Dermis microvascular lymphatic vessel endothelial cell (primary cell): ENCODE measurements at regions not wholly inside any gene's neighbourhood (a gene's known extent, or its start where the extent isn't known, plus 50 kb on each side); places are given as distances from the start of the nearest gene placed in this dataset.
A peak's percentile ranks its signal among the peaks of the same experiment; 100 is the strongest.

ENCODE experiments used
- DNase-seq, 2 donors: peaks; one replicate each; pipeline versions ENCODE4 v3.0.0 to v3.0.0-alpha.2; 2010; ENCODE audit warnings: low read depth in 2 of 2

DNA sequence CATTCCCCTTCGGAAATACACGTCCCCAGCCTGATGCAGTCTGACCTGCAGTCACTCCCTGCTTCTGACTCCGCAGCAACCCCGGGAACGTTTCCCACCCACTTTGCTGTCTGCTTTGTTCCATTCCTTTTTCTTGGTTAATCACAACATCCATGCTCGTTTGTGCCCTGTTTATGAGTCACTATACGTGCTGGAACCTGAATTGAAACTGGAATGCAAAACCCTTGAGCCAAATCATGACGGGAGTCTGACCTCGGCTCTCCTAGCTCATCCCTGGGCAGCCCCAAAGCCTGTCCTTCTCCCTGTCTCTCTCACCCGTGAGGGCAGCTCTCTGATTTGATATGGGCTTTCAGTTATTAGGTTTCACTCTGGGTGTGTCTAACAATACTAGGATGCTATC is 57.1 kb upstream of the RNF152 start:
- peak; percentile 80 to 85 for DNase-seq

DNA sequence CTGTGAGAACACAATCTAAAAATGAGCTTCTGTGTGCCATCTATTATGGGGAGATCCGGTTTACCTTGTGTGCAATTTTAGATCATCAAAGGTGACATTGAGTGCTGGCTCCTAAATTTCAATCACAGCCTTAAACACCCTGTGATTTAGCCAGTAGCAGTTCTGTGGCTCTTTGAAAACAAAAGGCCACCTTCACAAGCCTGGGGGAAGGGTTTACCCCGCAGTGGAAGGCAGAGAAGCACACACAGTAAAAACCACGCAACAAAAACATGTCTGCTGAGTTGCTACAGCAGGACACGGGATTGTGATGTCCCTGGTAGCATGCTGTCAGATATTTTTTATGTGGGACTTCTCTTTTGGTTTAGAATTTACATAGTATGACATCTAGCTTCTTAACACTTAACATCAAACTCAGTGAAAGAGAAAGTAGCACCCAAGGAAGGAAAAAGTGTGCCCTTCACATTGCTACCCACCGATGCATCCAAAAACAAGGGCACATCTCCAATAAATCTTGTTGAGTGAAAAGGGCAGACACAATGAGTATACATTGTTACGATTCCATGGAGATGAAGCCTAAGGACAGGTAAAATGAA is 56.1 kb upstream of the RNF152 start:
- no peak for DNase-seq

DNA sequence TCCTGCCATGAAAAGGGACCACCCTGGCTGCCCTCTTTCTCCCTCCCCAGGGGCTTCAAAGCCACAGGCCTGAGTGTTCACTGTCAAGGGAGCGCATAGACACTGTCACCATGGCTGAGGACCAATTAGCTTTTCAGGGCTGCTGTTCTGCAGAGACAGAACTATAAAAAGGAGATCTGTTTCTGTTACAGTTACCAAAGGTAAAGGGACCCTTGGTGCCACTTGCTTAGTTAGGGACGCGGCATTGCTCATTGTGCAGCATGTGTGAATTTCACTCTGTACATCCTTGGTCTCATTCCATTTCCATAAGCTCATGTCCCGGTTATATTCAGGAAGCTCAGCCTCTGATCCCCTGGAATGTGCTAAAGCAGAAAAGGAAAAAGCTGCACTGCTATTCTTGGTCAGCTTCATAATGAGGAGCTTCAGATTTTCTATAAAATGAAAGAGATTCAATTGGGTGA is 55.5 kb upstream of the RNF152 start:
- DNase-seq = peak; percentile 45 to 63

DNA sequence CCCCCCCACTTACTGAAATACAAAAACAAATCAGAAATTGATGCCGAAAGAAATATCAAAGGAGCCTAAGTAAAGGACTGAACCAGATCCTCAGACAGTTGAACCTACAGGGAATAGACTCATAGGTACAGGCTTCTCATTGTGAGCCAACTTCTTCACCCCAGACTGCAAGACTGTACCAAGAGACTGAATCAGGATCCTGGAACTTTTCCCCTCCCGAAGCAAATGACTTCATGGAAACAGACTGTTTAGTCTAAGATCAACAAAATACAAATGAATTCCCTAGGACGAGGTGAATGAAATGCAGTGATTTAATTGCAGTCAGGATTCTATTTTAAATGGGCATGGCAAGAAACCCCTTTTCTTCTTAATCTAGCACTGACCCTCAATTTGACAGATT is 53.6 kb upstream of the RNF152 start:
- no peak for DNase-seq

DNA sequence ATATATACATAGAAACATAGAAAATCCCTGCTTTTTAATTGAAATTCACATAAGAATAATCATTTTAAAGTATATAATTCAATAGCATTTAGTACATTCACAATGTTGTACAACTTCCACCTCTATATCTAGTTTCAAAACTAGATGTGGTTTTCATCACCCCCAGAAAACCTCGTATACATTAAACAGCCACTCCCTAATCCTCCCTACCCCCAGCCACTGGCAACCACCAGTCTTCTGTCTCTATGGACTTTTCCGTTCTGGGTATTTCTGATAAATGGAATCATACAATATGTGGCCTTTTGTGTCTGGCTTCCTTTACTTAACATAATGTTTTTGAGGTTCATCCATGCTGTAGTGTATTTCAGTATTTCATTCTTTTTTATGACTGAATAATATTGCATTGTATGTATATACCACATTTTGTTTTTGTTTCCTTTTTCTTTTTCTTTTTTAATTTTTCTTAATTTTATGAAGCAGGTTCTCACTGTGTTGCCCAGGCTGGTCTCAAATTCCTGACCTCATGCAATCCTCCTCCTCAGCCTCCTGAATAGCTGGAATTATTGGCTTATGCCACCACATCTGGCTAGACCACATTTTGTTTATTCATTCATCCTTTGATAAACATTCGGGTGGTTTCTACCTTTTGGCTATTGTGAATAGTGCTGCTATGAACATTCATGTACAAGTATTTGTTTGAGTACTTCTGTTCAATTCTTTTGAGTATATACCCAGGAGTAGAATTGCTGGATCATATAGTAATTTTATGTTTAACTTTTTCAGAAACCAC is 50.6 kb upstream of the RNF152 start:
- no peak for DNase-seq
